SK-N-SH (cell line): ENCODE measurements at regions not wholly inside any gene's neighbourhood (a gene's known extent, or its start where the extent isn't known, plus 50 kb on each side); places are given as distances from the start of the nearest gene placed in this dataset.

Experiments used
- CTCF ChIP-seq: fragments of 200-600 bp; sonication (generic); IDR thresholded peaks from 2 replicates; pipeline ENCODE4 v1.6.1; 2017; ENCODE audit warnings: antibody characterized with exemption, mild to moderate bottlenecking, moderate library complexity
- EP300 ChIP-seq, 2 experiments: IDR thresholded peaks; 2 replicates each; pipeline versions ENCODE4 v1.4.0 to v1.6.1; 2012; ENCODE audit warnings: borderline replicate concordance in 1 of 2, low read depth in 1 of 2, low read length in 1 of 2
- FOSL2 ChIP-seq: IDR thresholded peaks from 2 replicates; pipeline ENCODE4 v1.4.0; 2012; ENCODE audit warnings: low read depth, mild to moderate bottlenecking, moderate library complexity, borderline replicate concordance
- GATA2 ChIP-seq: sonication (generic); formaldehyde crosslinking; IDR thresholded peaks from 2 replicates; pipeline ENCODE4 v1.5.0; 2020; ENCODE audit warnings: mild to moderate bottlenecking, missing genetic modification reagents
- NRF1 ChIP-seq: IDR thresholded peaks from 2 replicates; pipeline ENCODE4 v1.6.1; 2012; ENCODE audit warnings: low read depth, mild to moderate bottlenecking, low read length
- POLR2AphosphoS5 ChIP-seq: IDR thresholded peaks from 2 replicates; pipeline ENCODE4 v1.6.1; 2012; ENCODE audit warnings: low read depth, low read length

- TF ChIP-seq CTCF (no peak), POLR2AphosphoS5 (no peak), EP300 (IDR thresholded peaks at IDR 0.05; ENCODE audit: borderline replicate concordance in 1 of 2, low read depth in 1 of 2, low read length in 1 of 2) (no peak), NRF1 (no peak), GATA2 (CRISPR knock-in tag) (no peak), FOSL2 (no peak)
Observed at GRCh38 chr7:46322937-46323336, 401.9 kb upstream of the IGFBP3 start.
